Mucosa of descending colon (tissue), 3 donors: ENCODE measurements at regions not wholly inside any gene's neighbourhood (a gene's known extent, or its start where the extent isn't known, plus 50 kb on each side); places are given as distances from the start of the nearest gene placed in this dataset.

Experiments
- ATAC-seq: fragments of 200-7000 bp; cut with Tn5 transposase; one replicate; pipeline ENCODE4 v1.9.1; 2020; ENCODE audit warnings: mild to moderate bottlenecking, moderate library complexity
- DNase-seq, 3 donors: peaks; one replicate each; pipeline ENCODE4 v3.0.0-alpha.2; 2020
- H3K36me3 ChIP-seq: fragments of 200-600 bp; one replicate; pipeline ENCODE4 v1.8.0; 2021; ENCODE audit warnings: low read depth, mild to moderate bottlenecking
- H3K4me1 ChIP-seq: fragments of 200-600 bp; one replicate; pipeline ENCODE4 v1.8.0; 2021; ENCODE audit warnings: low read depth, mild to moderate bottlenecking
- H3K4me3 ChIP-seq: fragments of 200-600 bp; one replicate; pipeline ENCODE4 v1.8.0; 2021; ENCODE audit warnings: mild to moderate bottlenecking
- H3K9me3 ChIP-seq: fragments of 200-600 bp; one replicate; pipeline ENCODE4 v1.8.0; 2021; ENCODE audit warnings: mild to moderate bottlenecking
- CTCF ChIP-seq: fragments of 200-600 bp; IDR thresholded peaks from one replicate; pipeline ENCODE4 v1.8.0; 2022; ENCODE audit warnings: antibody characterized with exemption, mild to moderate bottlenecking
- intact Hi-C, 2 donors: fragments of 100-400 bp; cut with DNase I in 1 of 2; cut with micrococcal nuclease in 1 of 2; formaldehyde crosslinking; loops; one replicate each; pipeline versions ENCODE4 v1.11.0 to v1.11.1; 2022; cut with DNase I, micrococcal nuclease
- donor health status: DM: no; HTN: no; CAD: no; lungs with moderate emphysema.
- donor health status: DM: no; HTN: no; CAD: no.
- donor health status: DM: no; HTN: yes; CAD: no.

- H3K4me1 ChIP-seq, result no peaks in the 10 kb centered on the region
- no peaks in the 10 kb centered on the region for H3K36me3 ChIP-seq
- TF ChIP-seq CTCF, result no peak
- DNase-seq (no peak), ATAC-seq (no peak)
- no peaks in the 10 kb centered on the region for H3K9me3 ChIP-seq
- no peak overlapping the region for H3K4me3 ChIP-seq
- intact Hi-C loops, result no loop called here
Measured at GRCh38 chr18:42564761-42565160, 550.7 kb downstream of the RIT2 start.

- ATAC-seq (no peak), DNase-seq (no peak)
- no peak for TF ChIP-seq CTCF
- Histone ChIP-seq H3K9me3 (no peaks in the 10 kb centered on the region), H3K36me3 (no peaks in the 10 kb centered on the region), H3K4me3 (no peak overlapping the region), H3K4me1 (no peaks in the 10 kb centered on the region)
- intact Hi-C loops, result no loop called here
Measured at GRCh38 chr18:42568773-42569172, 546.7 kb downstream of the RIT2 start.

GRCh38 chr18:42574871-42575270 lies 540.6 kb downstream of the RIT2 start:
- Histone ChIP-seq H3K9me3 (no peaks in the 10 kb centered on the region), H3K36me3 (no peaks in the 10 kb centered on the region), H3K4me3 (no peak overlapping the region), H3K4me1 (no peaks in the 10 kb centered on the region)
- TF ChIP-seq CTCF, result no peak
- intact Hi-C loops, result no loop called here
- no peak for DNase-seq
- ATAC-seq, result no peak

- H3K9me3 ChIP-seq, result no peaks in the 10 kb centered on the region
- no peak overlapping the region for H3K4me3 ChIP-seq
- intact Hi-C loops, result no loop called here
- H3K4me1 ChIP-seq, result no peaks in the 10 kb centered on the region
- no peaks in the 10 kb centered on the region for H3K36me3 ChIP-seq
- no peak for TF ChIP-seq CTCF
- ATAC-seq (no peak), DNase-seq (no peak)
Measured at GRCh38 chr18:42576124-42576523, 539.4 kb downstream of the RIT2 start.

- Histone ChIP-seq H3K4me1 (no peaks in the 10 kb centered on the region), H3K9me3 (no peaks in the 10 kb centered on the region), H3K36me3 (no peaks in the 10 kb centered on the region), H3K4me3 (no peak overlapping the region)
- DNase-seq (no peak), ATAC-seq (no peak)
- TF ChIP-seq CTCF, result no peak
- intact Hi-C loops, result no loop called here
Measured at GRCh38 chr18:42578792-42579191, 536.7 kb downstream of the RIT2 start.

- DNase-seq (no peak), ATAC-seq (no peak)
- intact Hi-C loops, result no loop called here
- Histone ChIP-seq H3K4me1 (no peaks in the 10 kb centered on the region), H3K4me3 (no peak overlapping the region), H3K36me3 (no peaks in the 10 kb centered on the region), H3K9me3 (no peaks in the 10 kb centered on the region)
- no peak for TF ChIP-seq CTCF
Measured at GRCh38 chr18:42582266-42582665, 533.2 kb downstream of the RIT2 start.
